Hematopoietic multipotent progenitor cell (in vitro differentiated cells): ENCODE measurements at regions not wholly inside any gene's neighbourhood (a gene's known extent, or its start where the extent isn't known, plus 50 kb on each side); places are given as distances from the start of the nearest gene placed in this dataset.
"Not testable (repeated sequence)": the region's sequence is repeated elsewhere in the genome, so short reads cannot be mapped to it uniquely, and the experiment has no call there.

Experiments
- DNase-seq, 3 donors: peaks; one replicate each; pipeline ENCODE4 v3.0.0-alpha.2; 2011 to 2015; ENCODE audit warnings: low read depth in 2 of 3, low spot score in 2 of 3

DNA sequence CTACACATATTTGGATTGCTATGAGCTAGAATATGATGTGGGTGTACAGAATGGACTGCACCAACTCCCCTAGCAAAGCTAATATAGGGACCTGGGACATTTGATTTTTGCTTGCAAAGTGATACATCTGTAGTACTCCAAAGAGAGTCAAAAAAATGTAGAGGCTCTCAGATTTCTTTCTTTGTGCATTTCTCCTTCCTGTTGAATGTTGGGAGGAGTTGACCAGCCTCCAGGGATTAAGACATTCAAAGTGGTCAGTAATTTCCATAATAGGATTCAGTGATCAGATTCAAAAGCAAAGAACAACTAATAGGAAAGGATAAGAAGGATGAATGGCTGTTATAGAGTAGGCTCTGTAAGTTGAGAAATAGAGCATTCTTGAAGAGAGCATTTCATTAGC is 934.9 kb downstream of the KCNJ2 start:
- no peak for DNase-seq

DNA sequence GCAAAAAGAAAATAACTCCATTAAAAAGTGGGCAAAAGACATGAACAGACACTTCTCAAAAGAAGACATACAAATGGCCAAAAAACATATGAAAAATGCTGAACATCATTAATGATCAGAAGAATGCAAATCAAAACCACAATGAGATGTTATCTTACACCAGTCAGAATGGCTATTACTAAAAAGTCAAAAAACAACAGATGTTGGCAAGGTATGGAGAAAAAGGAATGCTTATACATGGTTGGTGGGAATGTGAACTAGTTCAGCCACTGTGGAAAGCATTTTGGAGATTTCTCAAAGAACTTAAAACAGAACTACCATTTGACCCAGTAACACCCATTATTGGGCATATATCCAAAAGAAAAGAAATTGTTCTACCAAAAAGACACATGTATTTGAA is 936.7 kb downstream of the KCNJ2 start:
- DNase-seq = not testable (repeated sequence)

DNA sequence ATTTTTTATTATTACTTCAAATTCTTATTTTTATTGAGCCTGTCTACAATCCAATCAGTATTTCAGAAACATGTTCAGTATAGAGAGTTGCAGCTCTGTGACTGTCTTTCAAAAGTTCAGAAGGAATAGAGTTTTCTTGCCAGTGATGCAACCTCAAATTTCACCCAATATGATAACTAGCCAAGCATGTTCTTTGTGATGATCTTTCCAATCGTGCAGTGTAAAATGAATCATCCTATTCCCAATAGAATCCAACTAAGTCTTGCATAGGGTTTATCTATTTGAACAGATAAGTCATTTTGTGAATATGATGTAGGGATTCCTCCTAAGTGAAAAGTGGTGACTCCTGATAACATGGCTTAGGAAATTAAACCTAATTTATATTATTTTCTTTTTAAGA is 937.8 kb downstream of the KCNJ2 start:
- DNase-seq = no peak

- DNase-seq = no peak
Measured at GRCh38 chr17:71109697-71110096, 940.4 kb downstream of the KCNJ2 start.

- no peak for DNase-seq
Measured at GRCh38 chr17:71110326-71110725, 941.0 kb downstream of the KCNJ2 start.

DNA sequence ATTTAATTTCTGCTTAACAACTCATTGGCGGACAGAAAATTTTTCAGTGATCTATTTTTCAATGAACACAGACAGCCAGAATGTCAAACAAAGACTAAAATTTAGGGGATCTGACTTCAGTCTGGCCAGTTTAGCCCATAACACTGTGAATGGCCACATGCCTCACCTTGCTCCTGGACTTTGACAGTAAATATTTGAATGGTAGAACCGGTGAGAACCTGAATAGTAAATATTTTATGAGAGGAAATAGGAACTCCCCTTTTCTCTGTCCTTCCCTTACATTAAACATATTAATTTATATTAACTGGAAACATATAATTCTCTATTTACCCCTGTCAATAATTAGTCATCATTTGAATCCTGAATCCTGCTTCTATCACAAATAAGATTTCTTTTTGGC is 942.1 kb downstream of the KCNJ2 start:
- DNase-seq = no peak

- DNase-seq = no peak
Measured at GRCh38 chr17:71111934-71112333, 942.6 kb downstream of the KCNJ2 start.

DNA sequence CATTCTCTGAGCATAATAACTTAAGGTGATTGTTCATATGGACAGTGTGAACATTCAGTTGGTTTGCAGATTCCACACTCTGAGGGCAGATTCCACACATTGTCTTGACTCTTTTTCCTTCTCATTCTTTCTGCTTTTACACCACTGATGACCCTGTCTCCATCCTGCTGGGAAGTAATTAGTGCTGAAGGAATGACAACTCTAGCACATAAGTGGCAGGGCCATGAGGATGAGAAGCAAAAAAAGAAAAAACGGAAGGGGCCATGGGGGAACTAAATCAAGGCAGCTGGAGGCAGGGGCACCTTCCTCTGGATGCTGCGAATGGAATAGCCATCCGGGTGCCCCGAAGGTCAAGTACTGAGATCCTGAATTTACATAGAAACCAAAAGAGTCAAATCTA is 944.0 kb downstream of the KCNJ2 start:
- no peak for DNase-seq

DNA sequence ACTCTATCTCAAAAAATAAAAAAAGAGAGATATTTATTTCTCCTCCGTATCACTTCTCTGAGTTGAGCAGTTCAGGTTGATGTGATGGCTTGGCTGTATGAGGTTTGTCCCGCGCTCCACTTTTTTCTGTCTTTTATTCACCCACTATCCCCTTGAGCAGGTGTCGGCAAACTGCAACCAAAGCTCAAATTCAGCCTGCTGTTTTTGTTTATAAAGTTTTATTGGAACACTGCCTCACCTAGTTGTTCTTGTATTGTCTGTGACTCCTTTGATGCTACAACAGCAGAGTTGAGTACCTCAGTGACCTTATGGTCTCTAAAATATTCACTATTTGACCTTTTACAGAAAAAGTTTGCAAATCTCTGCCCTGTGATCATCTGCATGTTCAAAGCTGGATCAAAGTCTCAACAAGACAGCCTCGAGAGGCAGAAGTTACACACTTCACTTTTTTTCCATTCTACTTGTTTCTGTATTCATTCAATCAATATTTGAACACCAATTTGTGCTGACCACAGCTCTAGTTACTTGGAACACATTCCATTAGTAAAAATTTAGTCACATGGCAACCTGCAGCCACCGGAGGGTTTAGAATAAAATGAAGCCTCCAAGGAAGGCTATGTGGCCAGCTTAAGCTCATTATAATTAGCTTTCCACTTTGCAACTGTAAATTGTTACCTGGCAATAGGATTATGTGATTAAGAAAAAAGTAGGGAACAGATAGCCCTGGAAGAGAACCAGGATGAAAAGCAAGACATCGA is 945.8 kb downstream of the KCNJ2 start:
- DNase-seq = no peak

GRCh38 chr17:71115669-71115972 is 946.3 kb downstream of the KCNJ2 start:
- DNase-seq = no peak

GRCh38 chr17:71117466-71117865 is 948.1 kb downstream of the KCNJ2 start:
- DNase-seq = no peak

DNA sequence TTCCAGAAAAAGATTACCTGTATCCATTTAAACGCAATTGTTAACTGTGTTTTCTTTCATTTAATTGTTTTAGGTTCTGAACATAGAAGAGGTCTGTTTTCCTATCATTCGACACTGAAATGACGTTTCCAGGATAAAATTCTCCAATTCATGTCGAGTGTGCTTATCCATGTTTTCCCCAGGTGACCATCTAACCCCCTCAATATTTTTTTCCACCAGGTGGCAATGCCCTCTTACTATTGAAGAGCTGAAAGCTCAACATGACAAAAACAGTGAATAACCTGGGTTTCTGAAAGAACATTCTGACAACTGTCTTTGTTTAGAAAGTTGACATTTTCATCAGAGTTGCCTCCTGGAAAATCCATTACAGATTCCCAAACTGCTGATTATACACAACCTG is 948.7 kb downstream of the KCNJ2 start:
- no peak for DNase-seq

DNA sequence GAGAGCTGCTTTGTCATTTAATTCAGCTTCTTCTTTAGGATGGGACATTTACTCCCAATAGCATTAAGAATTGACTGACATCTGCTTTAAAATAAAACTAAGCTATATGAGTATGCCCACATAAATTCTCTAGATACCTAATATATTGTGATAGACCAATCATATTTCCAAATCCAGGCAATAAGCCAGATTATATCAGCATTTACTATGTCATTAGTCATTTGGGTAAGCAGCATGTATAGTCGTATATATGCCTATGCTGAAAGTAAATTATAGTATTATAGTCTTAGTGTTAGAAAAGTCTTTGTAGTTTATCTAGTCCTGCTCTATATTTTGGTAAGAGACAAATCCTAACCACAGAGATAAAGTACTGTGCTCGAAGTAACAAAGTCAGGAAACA is 958.1 kb downstream of the KCNJ2 start:
- DNase-seq = no peak

GRCh38 chr17:71142333-71142732 is 973.0 kb downstream of the KCNJ2 start:
- no peak for DNase-seq

GRCh38 chr17:71145486-71145885 is 975.3 kb upstream of the SOX9 start:
- no peak for DNase-seq

GRCh38 chr17:71147906-71148305 is 972.9 kb upstream of the SOX9 start:
- no peak for DNase-seq

DNA sequence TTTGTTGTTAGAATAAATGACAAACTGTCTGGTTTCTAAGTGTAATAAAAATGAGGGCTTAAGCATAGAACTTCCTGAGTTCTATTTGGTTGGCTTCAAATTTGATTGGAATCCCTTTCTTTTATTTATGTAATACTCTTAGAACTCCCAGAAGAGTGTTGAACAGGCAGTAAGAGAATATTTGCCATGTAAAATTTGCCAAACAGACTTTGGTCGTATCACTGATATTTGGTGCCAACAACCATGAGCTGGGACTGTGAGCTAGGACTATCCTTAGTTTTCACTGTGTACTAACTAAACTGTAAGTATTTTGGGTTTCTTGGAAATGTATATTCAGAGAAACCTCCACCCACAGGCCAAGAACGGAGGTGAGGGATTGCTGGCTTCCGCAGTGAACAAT is 971.2 kb upstream of the SOX9 start:
- DNase-seq = no peak

DNA sequence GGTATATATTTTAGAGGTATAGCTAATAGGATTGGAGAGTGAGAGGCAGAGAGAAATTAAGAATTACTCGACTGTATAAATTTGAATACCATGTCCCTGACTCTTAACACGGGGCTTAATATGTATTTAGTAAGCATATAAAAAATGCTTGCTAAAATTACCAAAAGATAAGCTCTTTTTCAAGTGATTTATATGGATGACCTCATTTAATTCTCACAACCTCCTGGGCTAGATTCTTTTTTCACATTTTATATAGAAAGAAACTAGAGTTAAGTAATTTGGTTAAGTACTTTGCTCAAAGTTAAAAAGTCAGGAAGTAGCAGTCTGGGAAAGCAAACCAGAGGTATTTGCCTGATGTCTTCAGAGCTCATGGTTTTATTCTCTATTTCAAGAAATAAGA is 963.5 kb upstream of the SOX9 start:
- DNase-seq = no peak

DNA sequence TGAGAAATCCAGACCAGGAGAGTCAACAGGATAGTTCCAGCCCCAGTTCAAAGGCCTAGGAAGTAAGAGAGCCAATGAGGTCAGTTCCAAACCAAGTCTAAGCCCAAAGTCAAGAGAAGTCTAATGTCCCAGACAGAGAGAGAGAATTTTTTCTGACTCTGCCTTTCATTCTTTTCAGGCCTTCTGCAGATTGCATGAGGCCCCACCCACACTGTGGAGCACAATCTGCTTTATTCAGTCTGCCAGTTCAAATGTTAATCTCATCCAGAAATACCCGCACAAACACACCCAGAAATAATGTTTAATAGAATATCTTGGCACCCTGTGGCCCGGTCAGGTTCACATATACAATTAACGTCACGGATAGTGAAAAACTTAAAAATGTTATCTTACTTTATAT is 962.4 kb upstream of the SOX9 start:
- no peak for DNase-seq

DNA sequence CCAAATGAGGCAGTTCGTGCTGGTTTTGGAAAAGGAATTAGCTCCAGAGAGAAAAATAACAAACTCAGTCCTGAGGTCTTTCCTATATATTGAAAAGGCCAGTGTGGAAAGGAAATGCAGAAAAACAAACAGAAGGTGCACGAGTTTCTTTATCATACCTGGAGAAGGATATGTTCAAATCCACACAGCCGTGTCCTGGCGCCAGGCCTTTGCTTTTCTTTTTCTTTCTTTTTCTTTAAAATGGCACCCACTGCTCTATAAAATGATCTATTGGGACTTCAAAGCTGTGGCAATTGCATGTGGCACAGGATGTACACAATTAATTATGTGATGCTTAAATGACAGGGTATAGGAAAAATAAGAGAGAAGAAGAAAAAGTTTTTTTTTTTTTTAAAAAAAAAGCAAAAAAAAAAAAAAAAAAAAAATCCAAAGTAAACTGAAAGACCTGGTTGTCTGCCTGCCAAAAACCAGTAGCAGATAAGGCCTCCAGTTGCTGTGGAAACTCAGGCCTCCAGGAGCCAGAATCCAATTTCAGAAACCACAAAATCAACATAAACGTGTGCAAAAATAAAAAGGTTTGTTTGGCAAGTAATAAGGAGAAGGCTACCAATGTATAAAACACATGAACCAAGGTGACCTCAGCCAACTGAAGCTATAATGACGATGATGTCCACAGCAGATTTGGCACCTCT is 957.6 kb upstream of the SOX9 start:
- DNase-seq = no peak

DNA sequence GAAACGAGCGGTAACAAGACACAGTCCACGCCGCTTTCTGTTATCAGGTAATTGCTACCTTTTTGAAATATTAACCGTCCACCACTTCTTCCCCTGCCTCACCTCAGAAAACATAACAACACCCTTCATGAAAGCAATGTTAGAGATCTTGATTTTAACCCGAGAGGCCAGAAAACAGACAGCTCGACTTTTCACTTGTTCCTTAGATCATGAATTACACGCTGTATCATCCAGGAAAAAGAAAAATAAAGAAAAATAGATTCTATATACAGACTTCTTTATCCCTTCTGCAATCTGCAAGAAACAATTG is 957.1 kb upstream of the SOX9 start:
- no peak for DNase-seq

DNA sequence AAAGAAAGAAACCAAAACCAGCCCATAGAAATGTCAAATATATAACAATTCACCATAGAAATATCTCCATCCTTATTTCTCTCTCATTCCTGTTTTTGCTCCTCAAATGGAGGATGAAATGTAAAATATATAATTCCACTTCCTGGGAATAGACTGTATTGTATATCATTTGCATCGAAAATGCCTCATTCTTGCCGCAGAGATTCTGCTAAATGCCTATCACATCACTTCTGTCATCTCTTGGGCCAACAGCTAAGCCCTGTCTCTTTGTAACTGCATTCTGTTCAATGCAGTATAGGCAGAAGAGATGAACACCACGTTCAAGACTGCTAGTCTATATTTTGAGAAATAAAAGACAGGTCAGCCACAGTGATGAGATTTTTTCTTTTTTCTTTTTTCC is 956.3 kb upstream of the SOX9 start:
- DNase-seq = no peak

- no peak for DNase-seq
Measured at GRCh38 chr17:71166311-71166710, 954.5 kb upstream of the SOX9 start.
